ENCODE measurements at regions not wholly inside any gene's neighbourhood (a gene's known extent, or its start where the extent isn't known, plus 50 kb on each side); places are given as distances from the start of the nearest gene placed in this dataset.

DNA sequence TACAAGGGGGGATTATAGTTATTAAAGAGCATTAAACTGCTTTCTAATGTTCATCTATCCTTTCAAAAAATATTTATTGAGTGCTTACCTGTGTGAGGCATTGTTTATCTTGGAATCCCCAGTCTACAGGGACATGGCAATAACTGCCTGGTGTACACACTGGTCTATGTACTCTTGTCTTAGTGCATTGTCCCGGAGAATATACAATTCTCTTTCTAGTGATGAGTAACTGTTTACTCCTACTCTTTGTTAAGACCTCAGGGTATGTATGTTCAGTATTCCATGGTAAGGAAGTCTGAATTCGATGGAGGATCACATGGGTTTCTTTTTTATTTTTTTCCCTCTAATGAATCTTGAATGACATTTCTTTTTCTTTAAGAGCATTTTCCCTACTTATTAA is 772.4 kb upstream of the NR2F2 start:
- 24 to 53% methylated on average over 2 of the region's 2 CpGs for WGBS, 2 donors
- no peak for DNase-seq
- Histone ChIP-seq H3K36me3 (no peaks in the 10 kb centered on the region), H3K27me3 (no peaks in the 10 kb centered on the region), H3K4me3 (no peak overlapping the region), H3K27ac (no peak overlapping the region), H3K4me1 (peaks cover 0 to 13% (median 5%) of the 10 kb centered on the region in 3 donors), H3K9me3 (no peaks in the 10 kb centered on the region)
- TF ChIP-seq CTCF (IDR thresholded peaks at IDR 0.05) (no peak), POLR2A (IDR thresholded peaks at IDR 0.05) (no peak)
- intact Hi-C loops (cut with DNase I), result no loop called here

GRCh38 chr15:95558916-95559315 is 771.6 kb upstream of the NR2F2 start:
- H3K36me3 ChIP-seq, result no peaks in the 10 kb centered on the region
- no peak overlapping the region for H3K27ac ChIP-seq
- intact Hi-C loops (cut with DNase I), result no loop called here
- TF ChIP-seq CTCF (IDR thresholded peaks at IDR 0.05) (no peak), POLR2A (IDR thresholded peaks at IDR 0.05) (no peak)
- 49 to 52% methylated on average over 2 of the region's 2 CpGs for WGBS, 2 donors
- H3K4me3 ChIP-seq, result no peak overlapping the region
- no peaks in the 10 kb centered on the region for H3K27me3 ChIP-seq
- no peak for DNase-seq
- H3K4me1 ChIP-seq, result peaks cover 0 to 13% (median 5%) of the 10 kb centered on the region in 3 donors
- no peaks in the 10 kb centered on the region for H3K9me3 ChIP-seq

DNA sequence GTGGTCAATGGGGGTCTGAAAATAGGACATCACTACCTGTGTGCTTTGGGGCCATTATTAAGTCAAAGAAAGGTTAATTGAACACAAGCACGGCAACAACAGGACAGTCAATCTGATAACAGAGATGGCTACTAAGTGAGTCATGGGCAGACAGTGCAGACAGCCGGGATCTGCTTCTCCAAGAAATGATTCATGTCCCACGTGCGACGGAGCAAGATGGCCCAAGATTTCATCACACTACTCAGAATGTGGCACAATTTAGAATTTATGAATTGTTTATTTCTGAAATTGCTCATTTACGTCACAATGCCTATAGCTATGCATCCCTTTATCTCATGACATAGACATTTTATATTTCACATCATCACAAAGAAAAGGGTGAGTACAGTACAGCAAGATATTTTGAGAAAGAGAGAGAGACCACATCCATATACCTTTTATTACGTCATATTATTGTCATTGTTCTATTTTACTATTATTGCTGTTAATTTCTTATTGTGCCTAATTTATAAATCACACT is 770.6 kb upstream of the NR2F2 start:
- Histone ChIP-seq H3K4me1 (peaks cover 0 to 13% (median 5%) of the 10 kb centered on the region in 3 donors), H3K9me3 (no peaks in the 10 kb centered on the region), H3K27me3 (no peaks in the 10 kb centered on the region), H3K27ac (no peak overlapping the region), H3K36me3 (no peaks in the 10 kb centered on the region), H3K4me3 (no peak overlapping the region)
- intact Hi-C loops (cut with DNase I), result no loop called here
- 35 to 52% methylated on average over 7 of the region's 7 CpGs for WGBS, 2 donors
- DNase-seq, result no peak
- TF ChIP-seq POLR2A (IDR thresholded peaks at IDR 0.05) (no peak), CTCF (IDR thresholded peaks at IDR 0.05) (no peak)

DNA sequence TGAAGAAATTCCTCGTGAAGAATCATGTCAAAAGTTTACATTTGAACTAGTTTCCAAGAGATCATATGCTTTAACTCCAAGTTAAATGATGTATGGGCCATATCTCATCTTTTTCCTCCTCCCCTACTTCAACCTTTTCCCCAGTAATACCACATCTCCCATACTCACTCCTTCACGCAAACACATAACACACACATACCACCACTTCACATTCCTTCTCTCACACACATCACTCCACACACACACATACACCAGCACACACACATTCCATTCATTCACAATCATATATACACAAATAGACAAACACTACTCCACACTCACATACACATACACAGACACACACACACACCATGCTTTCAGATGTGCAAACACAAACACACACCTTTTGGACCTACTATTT is 769.0 kb upstream of the NR2F2 start:
- no peak for TF ChIP-seq CTCF (IDR thresholded peaks at IDR 0.05)
- TF ChIP-seq POLR2A (IDR thresholded peaks at IDR 0.05), result no peak
- no peak for DNase-seq
- Histone ChIP-seq H3K9me3 (no peaks in the 10 kb centered on the region), H3K4me1 (peaks cover 0 to 13% (median 5%) of the 10 kb centered on the region in 3 donors), H3K4me3 (no peak overlapping the region), H3K27me3 (no peaks in the 10 kb centered on the region), H3K36me3 (no peaks in the 10 kb centered on the region), H3K27ac (no peak overlapping the region)
- 39 to 71% methylated on average over 2 of the region's 2 CpGs for WGBS, 2 donors
- intact Hi-C loops (cut with DNase I), result no loop called here

DNA sequence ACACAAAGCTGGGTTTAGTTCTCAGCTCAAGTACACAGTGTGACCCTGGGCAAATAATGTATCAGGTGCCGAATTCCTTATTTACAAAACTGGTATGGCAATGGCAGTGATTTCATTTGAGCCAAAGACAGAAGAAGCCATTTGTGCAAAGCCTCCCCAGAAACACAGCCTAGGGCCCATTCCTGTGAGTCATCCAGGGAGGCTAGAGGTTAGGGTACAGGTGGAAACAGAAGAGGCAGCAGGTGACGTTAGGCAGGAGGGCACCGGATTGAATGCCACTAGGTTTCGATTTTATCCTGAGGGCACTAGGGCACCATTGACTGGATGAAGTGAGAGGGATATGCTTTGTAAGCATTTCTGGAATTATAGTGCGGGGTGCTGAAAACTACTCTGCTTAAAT is 766.9 kb upstream of the NR2F2 start:
- no peaks in the 10 kb centered on the region for H3K27me3 ChIP-seq
- H3K36me3 ChIP-seq, result no peaks in the 10 kb centered on the region
- intact Hi-C loops (cut with DNase I), result no loop called here
- no peak overlapping the region for H3K4me3 ChIP-seq
- WGBS, 2 donors, result 64 to 72% methylated on average over 5 of the region's 5 CpGs
- no peaks in the 10 kb centered on the region for H3K9me3 ChIP-seq
- H3K4me1 ChIP-seq, result no peaks in the 10 kb centered on the region
- no peak for DNase-seq
- TF ChIP-seq CTCF (IDR thresholded peaks at IDR 0.05) (no peak), POLR2A (IDR thresholded peaks at IDR 0.05) (no peak)
- no peak overlapping the region for H3K27ac ChIP-seq
